Testis (tissue), 2 donors: ENCODE measurements at regions not wholly inside any gene's neighbourhood (a gene's known extent, or its start where the extent isn't known, plus 50 kb on each side); places are given as distances from the start of the nearest gene placed in this dataset.

Experiments
- CTCF ChIP-seq, 3 experiments: fragments of 450-650 bp in 2 of 3; fragments of 200-600 bp in 1 of 3; sonication (generic) in 1 of 3; IDR thresholded peaks; one replicate each; pipeline ENCODE4 v1.5.1; 2016 to 2019; ENCODE audit warnings: antibody characterized with exemption in 3 of 3, mild to moderate bottlenecking in 2 of 3, moderate library complexity in 1 of 3
- POLR2A ChIP-seq: fragments of 450-650 bp; IDR thresholded peaks from one replicate; pipeline ENCODE4 v1.6.1; 2017; ENCODE audit warnings: antibody characterized with exemption, mild to moderate bottlenecking, moderate library complexity

DNA sequence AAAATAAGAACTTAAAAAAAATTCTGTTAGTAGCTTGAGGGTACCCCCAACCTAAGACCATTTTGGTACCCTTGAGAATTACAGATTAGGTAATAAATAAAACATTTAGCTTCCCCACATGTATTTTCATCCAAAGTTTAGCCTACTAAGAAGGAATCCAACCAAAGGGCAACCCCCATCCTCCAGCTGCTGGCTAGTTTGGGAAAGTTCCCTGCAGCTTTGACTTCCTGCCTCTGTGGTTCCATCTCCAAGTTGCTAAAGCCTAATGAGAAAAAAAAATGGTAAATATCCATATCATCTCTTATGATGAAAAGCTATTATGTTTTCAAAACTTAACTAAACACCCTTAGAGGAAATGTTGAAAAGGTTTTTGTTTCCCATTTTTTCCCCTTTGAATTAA lies 547.2 kb downstream of the ANKRD7 start:
- TF ChIP-seq CTCF (IDR thresholded peaks at IDR 0.05) (no peak), POLR2A (no peak)
